IMR-90 (cell line): ENCODE measurements at regions not wholly inside any gene's neighbourhood (a gene's known extent, or its start where the extent isn't known, plus 50 kb on each side); places are given as distances from the start of the nearest gene placed in this dataset.

ENCODE experiments used
- ATAC-seq: fragments of 200-7000 bp; cut with Tn5 transposase; 2 replicates; pipeline ENCODE4 v1.9.1; 2020; ENCODE audit warnings: low read depth, mild to moderate bottlenecking, moderate library complexity
- BruUV-seq: library from RNA; stranded (reverse); fragments of 400-500 nt; replicated peaks from 2 replicates; lab custom pipeline; 2021; lab: Mats Ljungman, UMichigan
- CTCF ChIA-PET: fragments of 300-600 bp; formaldehyde crosslinking; extraction: SDS; loops from one replicate; lab custom pipeline; 2021; ENCODE audit warnings: antibody characterized with exemption; lab: Yijun Ruan, JAX
- POLR2A ChIA-PET: fragments of 300-600 bp; sonication (Branson Sonifier 250); formaldehyde crosslinking; loops from one replicate; lab custom pipeline; 2022; ENCODE audit warnings: antibody characterized with exemption; ENCODE audit not compliant: unreplicated experiment; lab: Charles Lee
- DNase-seq: peaks from one replicate; pipeline ENCODE4 v3.0.0; 2013
- H2AFZ ChIP-seq: replicated peaks from 2 replicates; pipeline ENCODE3; 2013; ENCODE audit warnings: low read length, mild to moderate bottlenecking; ENCODE audit not compliant: poor library complexity
- H2AK5ac ChIP-seq: 2 replicates; pipeline ENCODE4 v1.6.1; 2013; ENCODE audit warnings: low read depth, low read length, inconsistent platforms
- H2AK9ac ChIP-seq: replicated peaks from 2 replicates; pipeline ENCODE3; 2013; ENCODE audit warnings: mild to moderate bottlenecking, low read depth, low read length, moderate library complexity; ENCODE audit not compliant: poor library complexity
- H2BK120ac ChIP-seq: 2 replicates; pipeline ENCODE4 v1.6.1; 2013; ENCODE audit warnings: low read depth, low read length, inconsistent platforms
- H2BK15ac ChIP-seq: 3 replicates; pipeline ENCODE4 v1.6.1; 2013; ENCODE audit warnings: low read depth, low read length, inconsistent platforms
- H2BK20ac ChIP-seq: 2 replicates; pipeline ENCODE4 v1.6.1; 2013; ENCODE audit warnings: low read depth, mild to moderate bottlenecking, inconsistent platforms, low read length, moderate library complexity
- H2BK5ac ChIP-seq: 2 replicates; pipeline ENCODE4 v1.6.1; 2013; ENCODE audit warnings: mild to moderate bottlenecking, low read depth, low read length, inconsistent platforms; ENCODE audit not compliant: poor library complexity, severe bottlenecking
- H3K14ac ChIP-seq: replicated peaks from 2 replicates; pipeline ENCODE4 v1.6.1; 2013; ENCODE audit warnings: low read depth, low read length, inconsistent platforms
- H3K18ac ChIP-seq: 2 replicates; pipeline ENCODE4 v1.6.1; 2013; ENCODE audit warnings: low read depth, low read length, control low read depth
- H3K23ac ChIP-seq: 2 replicates; pipeline ENCODE4 v1.6.1; 2013; ENCODE audit warnings: low read depth, low read length, inconsistent platforms
- H3K27ac ChIP-seq: 2 replicates; pipeline ENCODE4 v1.5.1; 2013; ENCODE audit warnings: mild to moderate bottlenecking, control low read depth, low read length; ENCODE audit not compliant: insufficient read depth
- H3K27me3 ChIP-seq: 2 replicates; pipeline ENCODE4 v1.6.1; 2013; ENCODE audit warnings: low read length; ENCODE audit not compliant: control insufficient read depth, insufficient read depth
- H3K36me3 ChIP-seq: 2 replicates; pipeline ENCODE4 v1.6.1; 2013; ENCODE audit warnings: low read length, mixed read lengths; ENCODE audit not compliant: control insufficient read depth, insufficient read depth
- H3K4ac ChIP-seq: 2 replicates; pipeline ENCODE4 v1.6.1; 2013; ENCODE audit warnings: low read depth, low read length, inconsistent platforms
- H3K4me1 ChIP-seq: 2 replicates; pipeline ENCODE4 v1.6.1; 2013; ENCODE audit warnings: low read length, mixed read lengths; ENCODE audit not compliant: control insufficient read depth, insufficient read depth
- H3K4me2 ChIP-seq: 2 replicates; pipeline ENCODE4 v1.6.1; 2013; ENCODE audit warnings: low read depth, mild to moderate bottlenecking, control low read depth, low read length, moderate library complexity
- H3K4me3 ChIP-seq: 2 replicates; pipeline ENCODE4 v1.5.1; 2013; ENCODE audit warnings: low read depth, mild to moderate bottlenecking, control low read depth, low read length, moderate library complexity; ENCODE audit not compliant: insufficient read depth
- H3K56ac ChIP-seq: 2 replicates; pipeline ENCODE4 v1.6.1; 2013; ENCODE audit warnings: low read length, inconsistent platforms; ENCODE audit not compliant: insufficient read depth; ENCODE audit errors: extremely low read depth
- H3K79me1 ChIP-seq, 2 experiments: 2 replicates each; pipeline ENCODE4 v1.6.1; 2013; ENCODE audit warnings: low read length in 2 of 2, inconsistent platforms in 1 of 2, low read depth in 1 of 2
- H3K9ac ChIP-seq: 2 replicates; pipeline ENCODE4 v1.6.1; 2013; ENCODE audit warnings: low read depth, low read length, control low read depth
- H3K9me1 ChIP-seq: 2 replicates; pipeline ENCODE4 v1.6.1; 2013; ENCODE audit warnings: low read length, inconsistent platforms; ENCODE audit not compliant: insufficient read depth
- H3K9me3 ChIP-seq: 2 replicates; pipeline ENCODE4 v1.6.1; 2013; ENCODE audit warnings: low read length; ENCODE audit not compliant: control insufficient read depth, insufficient read depth
- H4K20me1 ChIP-seq: 2 replicates; pipeline ENCODE4 v1.6.1; 2013; ENCODE audit warnings: low read length, inconsistent platforms; ENCODE audit not compliant: insufficient read depth
- H4K5ac ChIP-seq: 2 replicates; pipeline ENCODE4 v1.6.1; 2013; ENCODE audit warnings: mild to moderate bottlenecking, low read depth, low read length, control low read depth
- H4K8ac ChIP-seq, 2 experiments: 2 replicates each; pipeline ENCODE4 v1.6.1; 2013; ENCODE audit warnings: low read depth in 2 of 2, low read length in 2 of 2, control low read depth in 1 of 2, inconsistent platforms in 1 of 2
- H4K91ac ChIP-seq: 2 replicates; pipeline ENCODE4 v1.6.1; 2013; ENCODE audit warnings: low read depth, low read length, inconsistent platforms; ENCODE audit not compliant: insufficient read depth
- BHLHE40 ChIP-seq: fragments of 150-350 bp; IDR thresholded peaks from 2 replicates; pipeline ENCODE4 v1.6.1; 2016; ENCODE audit warnings: mild to moderate bottlenecking, low read depth, low read length
- CEBPB ChIP-seq: IDR thresholded peaks from 2 replicates; pipeline ENCODE4 v1.6.1; 2012; ENCODE audit warnings: low read depth, low read length, improper control_type of control experiment
- ELK1 ChIP-seq: fragments of 150-350 bp; IDR thresholded peaks from 2 replicates; pipeline ENCODE4 v1.6.1; 2016; ENCODE audit warnings: low read depth, mild to moderate bottlenecking, low read length, moderate library complexity, borderline replicate concordance
- FOS ChIP-seq: fragments of 150-350 bp; IDR thresholded peaks from 2 replicates; pipeline ENCODE4 v1.6.1; 2016; ENCODE audit warnings: low read depth, low read length
- MAFK ChIP-seq: IDR thresholded peaks from 2 replicates; pipeline ENCODE4 v1.6.1; 2012; ENCODE audit warnings: low read depth, low read length, improper control_type of control experiment
- MAZ ChIP-seq: IDR thresholded peaks from 2 replicates; pipeline ENCODE4 v1.6.1; 2012; ENCODE audit warnings: low read depth, mild to moderate bottlenecking, low read length, improper control_type of control experiment, moderate library complexity, borderline replicate concordance
- MXI1 ChIP-seq: IDR thresholded peaks from 2 replicates; pipeline ENCODE4 v1.6.1; 2012; ENCODE audit warnings: low read depth, mild to moderate bottlenecking, low read length, moderate library complexity, borderline replicate concordance
- NFE2L2 ChIP-seq: fragments of 150-350 bp; IDR thresholded peaks from 2 replicates; pipeline ENCODE4 v1.6.1; 2016; ENCODE audit warnings: low read depth, mild to moderate bottlenecking, low read length
- SMC3 ChIP-seq: fragments of 150-350 bp; IDR thresholded peaks from 2 replicates; pipeline ENCODE4 v1.6.1; 2016; ENCODE audit warnings: low read depth, mild to moderate bottlenecking, antibody characterized with exemption, low read length, moderate library complexity
- USF2 ChIP-seq: fragments of 150-350 bp; IDR thresholded peaks from 2 replicates; pipeline ENCODE4 v1.6.1; 2017; ENCODE audit warnings: mild to moderate bottlenecking, antibody characterized with exemption, low read length, low read depth
- WGBS, 2 experiments: methylation state at CpG; one replicate each; pipeline versions ENCODE4 v1.1.5 to v1.1.7; 2013; ENCODE audit warnings: missing lambda C conversion rate in 2 of 2; ENCODE audit not compliant: insufficient read length in 1 of 2; ENCODE audit errors: extremely low coverage in 2 of 2; 5-methylcytosine and 5-hydroxymethylcytosine counted together
- dilution Hi-C: fragments of 300-500 bp; cut with HindIII; formaldehyde crosslinking; loops from one replicate; pipeline ENCODE4 v1.14.3; 2018; ENCODE audit warnings: low sequenced_read_pairs; ENCODE audit not compliant: unreplicated experiment
- in situ Hi-C: fragments of 300-500 bp; cut with MboI; formaldehyde crosslinking; loops from 3 replicates; pipeline ENCODE4 v1.14.3; 2019; ENCODE audit warnings: low sequenced_read_pairs, inconsistent platforms, mixed read lengths
- intact Hi-C: fragments of 100-400 bp; cut with micrococcal nuclease; formaldehyde crosslinking; loops from 2 replicates; pipeline ENCODE4 v1.10.0; 2022
- TF ChIP-seq, protein P1 (sequence below): conservative IDR thresholded peaks from 2 replicates; pipeline ENCODE4 v1.5.1; 2012; ENCODE audit warnings: mild to moderate bottlenecking, low read depth, low read length, improper control_type of control experiment

GRCh38 chr2:76633276-76633921, 888.8 kb downstream of the LRRTM4 start:
- Histone ChIP-seq H3K56ac (no peak overlapping the region), H4K5ac (no peak overlapping the region), H3K4me2 (no peak overlapping the region), H2BK20ac (no peak overlapping the region), H2AK9ac (no peak overlapping the region), H3K9me1 (no peaks in the 10 kb centered on the region), H3K9me3 (peaks cover 6% of the 10 kb centered on the region; the same call in 1 of the 2 replicates), H3K36me3 (no peaks in the 10 kb centered on the region), H3K4me1 (no peaks in the 10 kb centered on the region), H2AK5ac (no peak overlapping the region), H3K23ac (no peak overlapping the region), H2AFZ (no peak overlapping the region), H2BK15ac (no peak overlapping the region), H3K27me3 (no peaks in the 10 kb centered on the region), H4K20me1 (no peaks in the 10 kb centered on the region), H3K4me3 (no peak overlapping the region), H3K27ac (no peak overlapping the region), H3K4ac (no peak overlapping the region), H3K18ac (no peak overlapping the region), H4K8ac (no peak overlapping the region), H2BK120ac (no peak overlapping the region), H3K14ac (no peak overlapping the region), H2BK5ac (no peak overlapping the region), H3K79me1 (no peaks in the 10 kb centered on the region), H4K91ac (no peak overlapping the region), H3K9ac (no peak overlapping the region)
- TF ChIP-seq NFE2L2 = no peak
- no peak for TF ChIP-seq BHLHE40
- TF ChIP-seq MAZ = no peak
- no peak for TF ChIP-seq FOS
- TF ChIP-seq, protein P1, sequence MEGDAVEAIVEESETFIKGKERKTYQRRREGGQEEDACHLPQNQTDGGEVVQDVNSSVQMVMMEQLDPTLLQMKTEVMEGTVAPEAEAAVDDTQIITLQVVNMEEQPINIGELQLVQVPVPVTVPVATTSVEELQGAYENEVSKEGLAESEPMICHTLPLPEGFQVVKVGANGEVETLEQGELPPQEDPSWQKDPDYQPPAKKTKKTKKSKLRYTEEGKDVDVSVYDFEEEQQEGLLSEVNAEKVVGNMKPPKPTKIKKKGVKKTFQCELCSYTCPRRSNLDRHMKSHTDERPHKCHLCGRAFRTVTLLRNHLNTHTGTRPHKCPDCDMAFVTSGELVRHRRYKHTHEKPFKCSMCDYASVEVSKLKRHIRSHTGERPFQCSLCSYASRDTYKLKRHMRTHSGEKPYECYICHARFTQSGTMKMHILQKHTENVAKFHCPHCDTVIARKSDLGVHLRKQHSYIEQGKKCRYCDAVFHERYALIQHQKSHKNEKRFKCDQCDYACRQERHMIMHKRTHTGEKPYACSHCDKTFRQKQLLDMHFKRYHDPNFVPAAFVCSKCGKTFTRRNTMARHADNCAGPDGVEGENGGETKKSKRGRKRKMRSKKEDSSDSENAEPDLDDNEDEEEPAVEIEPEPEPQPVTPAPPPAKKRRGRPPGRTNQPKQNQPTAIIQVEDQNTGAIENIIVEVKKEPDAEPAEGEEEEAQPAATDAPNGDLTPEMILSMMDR = no peak
- TF ChIP-seq MXI1 = no peak
- no peak for TF ChIP-seq CEBPB
- no peak for TF ChIP-seq SMC3
- TF ChIP-seq MAFK = no peak
- no peak for TF ChIP-seq USF2
- no peak for TF ChIP-seq ELK1
- dilution Hi-C loops (no loop called here), intact Hi-C loops (no loop called here), in situ Hi-C loops (no loop called here)
- ChIA-PET POLR2A (no interaction called here), CTCF (no interaction called here)
- DNase-seq (no peak), ATAC-seq (no peak)
- no TSS peak for BruUV-seq
- no CpG with 5 or more reads among the region's 3 CpGs for WGBS, 2 experiments
